Stimulated activated effector memory CD8-positive, alpha-beta T cell treated with anti-CD3 and anti-CD28 coated beads, Interleukin-12 subunit alpha, Interleukin-12 subunit beta, amount 100 ng/mL, for 72 hours (primary cell): ENCODE measurements at regions not wholly inside any gene's neighbourhood (a gene's known extent, or its start where the extent isn't known, plus 50 kb on each side); places are given as distances from the start of the nearest gene placed in this dataset.
"Not testable (repeated sequence)": the region's sequence is repeated elsewhere in the genome, so short reads cannot be mapped to it uniquely, and the experiment has no call there.

Experiments
- ATAC-seq: fragments of 150-1000 bp; cut with Tn5 transposase; 2 replicates; pipeline ENCODE4 v1.10.0; 2021
- DNase-seq, 2 donors: peaks; one replicate each; pipeline ENCODE4 v3.0.0; 2021 to 2022; ENCODE audit warnings: low spot score in 2 of 2
- H3K27ac Mint-ChIP-seq: one replicate; pipeline ENCODE4 v1.8.0; 2022; ENCODE audit warnings: mild to moderate bottlenecking, mixed read lengths
- H3K36me3 Mint-ChIP-seq: one replicate; pipeline ENCODE4 v1.8.0; 2022; ENCODE audit warnings: mild to moderate bottlenecking, mixed read lengths
- H3K4me1 Mint-ChIP-seq: one replicate; pipeline ENCODE4 v1.8.0; 2022; ENCODE audit warnings: mixed read lengths
- H3K4me3 Mint-ChIP-seq: one replicate; pipeline ENCODE4 v1.8.0; 2022; ENCODE audit warnings: mild to moderate bottlenecking, mixed read lengths
- H3K9me3 Mint-ChIP-seq: one replicate; pipeline ENCODE4 v1.8.0; 2022; ENCODE audit warnings: mixed read lengths

DNA sequence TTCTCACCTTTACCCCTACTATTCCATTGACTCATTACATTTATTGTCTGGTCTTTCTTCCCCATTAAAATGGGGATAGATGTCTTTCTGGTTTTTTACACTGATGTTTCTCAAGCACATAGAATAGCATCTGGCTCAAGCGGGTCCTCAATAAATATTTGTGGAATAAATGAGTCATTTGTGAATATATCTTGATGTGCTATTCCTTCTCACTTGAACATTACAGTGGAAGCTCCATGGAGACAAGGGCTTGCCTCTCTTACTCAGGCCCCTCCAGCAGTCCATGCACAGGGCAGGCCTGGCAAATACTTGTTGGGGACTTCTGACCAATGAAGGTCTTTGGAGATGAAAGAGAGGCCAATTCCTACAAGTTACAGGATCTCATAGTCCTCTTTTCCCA, 151.7 kb upstream of the TAS2R1 start:
- no peaks in the 10 kb centered on the region for H3K36me3 Mint-ChIP-seq
- H3K27ac Mint-ChIP-seq = no peak overlapping the region
- no peak overlapping the region for H3K4me3 Mint-ChIP-seq
- peaks cover 17% of the 10 kb centered on the region for H3K9me3 Mint-ChIP-seq
- no peak for ATAC-seq
- DNase-seq = no peak
- H3K4me1 Mint-ChIP-seq = no peaks in the 10 kb centered on the region

DNA sequence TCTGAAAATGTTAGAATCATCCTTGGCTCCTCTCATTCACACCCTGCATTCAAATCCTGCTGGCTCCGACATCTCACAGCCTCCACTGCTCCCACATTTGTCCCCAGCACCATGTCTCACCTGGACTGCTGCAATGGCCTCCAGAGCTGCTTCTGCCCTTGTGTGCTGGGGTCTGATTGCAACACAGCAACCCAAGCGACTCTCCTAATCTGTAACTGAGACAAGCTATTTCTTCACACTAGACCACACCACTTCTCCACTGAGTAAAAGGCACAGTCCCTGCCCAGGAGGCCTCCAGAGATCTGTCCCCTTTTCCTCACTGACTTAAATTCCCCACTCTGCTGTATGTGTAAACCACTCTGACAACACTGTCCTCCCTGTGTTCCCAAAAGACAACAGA, 151.1 kb upstream of the TAS2R1 start:
- H3K9me3 Mint-ChIP-seq = peaks cover 17% of the 10 kb centered on the region
- H3K4me3 Mint-ChIP-seq = no peak overlapping the region
- ATAC-seq = no peak

DNA sequence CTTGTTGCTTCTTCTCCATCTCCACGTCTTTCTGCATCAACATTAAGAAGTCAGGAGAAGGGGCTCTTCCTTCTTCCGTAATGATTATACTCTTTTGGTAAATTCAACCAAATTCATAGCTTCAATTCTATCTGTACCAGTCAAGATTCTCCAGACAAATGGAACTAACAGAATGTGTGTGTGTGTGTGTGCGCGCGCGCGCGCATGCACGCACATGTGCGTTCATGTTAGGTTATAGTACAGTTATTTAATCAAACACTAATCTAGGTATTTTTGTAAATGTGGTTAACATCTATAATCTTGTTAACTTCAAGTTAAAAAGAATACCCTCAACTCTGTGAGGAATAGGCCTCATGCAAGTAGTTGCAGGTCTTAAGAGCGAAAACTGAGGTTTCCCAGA, 150.3 kb upstream of the TAS2R1 start:
- no peaks in the 10 kb centered on the region for H3K4me1 Mint-ChIP-seq
- H3K36me3 Mint-ChIP-seq = no peaks in the 10 kb centered on the region
- ATAC-seq (no peak), DNase-seq (no peak)
- no peak overlapping the region for H3K4me3 Mint-ChIP-seq
- no peak overlapping the region for H3K27ac Mint-ChIP-seq
- peaks cover 17% of the 10 kb centered on the region for H3K9me3 Mint-ChIP-seq

More for the DNA sequence above, 151.1 kb upstream of the TAS2R1 start:
- no peak for DNase-seq
- H3K4me1 Mint-ChIP-seq = no peaks in the 10 kb centered on the region
- H3K27ac Mint-ChIP-seq = no peak overlapping the region
- H3K36me3 Mint-ChIP-seq = no peaks in the 10 kb centered on the region

DNA sequence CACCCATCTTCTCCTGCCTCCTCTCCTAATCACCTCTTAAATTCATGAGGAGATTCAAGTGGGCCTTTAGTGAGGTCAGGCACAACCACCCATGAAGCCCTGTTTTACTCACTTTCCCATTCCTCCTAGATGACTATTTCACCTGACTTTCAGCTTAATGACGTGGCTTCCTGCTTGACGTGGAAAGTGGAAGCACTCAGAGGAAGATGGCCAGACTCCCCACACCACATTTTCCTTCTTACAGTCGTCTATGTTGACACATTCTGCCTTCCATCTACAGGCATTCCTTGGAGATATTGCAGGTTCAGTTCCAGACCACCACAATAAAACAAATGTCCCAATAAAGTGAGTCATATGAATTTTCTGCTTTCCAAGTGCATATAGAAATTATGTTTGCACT, 146.4 kb upstream of the TAS2R1 start:
- H3K4me3 Mint-ChIP-seq = no peak overlapping the region
- H3K9me3 Mint-ChIP-seq = peaks cover 26% of the 10 kb centered on the region
- H3K4me1 Mint-ChIP-seq = no peaks in the 10 kb centered on the region
- H3K36me3 Mint-ChIP-seq = no peaks in the 10 kb centered on the region
- H3K27ac Mint-ChIP-seq = no peak overlapping the region
- no peak for ATAC-seq
- DNase-seq = no peak

DNA sequence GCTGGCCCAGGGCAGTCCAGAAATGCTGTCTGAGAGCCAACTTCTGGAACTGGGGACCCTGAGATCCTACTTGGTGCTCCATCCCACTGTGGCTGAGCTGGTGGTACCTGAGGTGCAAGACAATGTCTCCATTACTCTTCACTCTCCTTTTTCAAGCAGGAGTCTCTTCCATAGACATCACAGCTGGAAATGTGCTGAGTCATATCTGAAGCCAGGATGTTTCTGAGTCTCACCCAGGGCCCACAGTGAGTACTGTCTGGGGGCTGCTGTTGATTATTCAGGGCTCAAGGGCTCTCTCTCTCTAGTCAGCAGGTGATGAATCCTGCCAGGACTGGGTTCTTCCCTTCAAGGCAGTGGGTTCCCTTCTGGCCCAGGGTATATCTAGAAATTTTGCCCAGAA, 145.2 kb upstream of the TAS2R1 start:
- no peak for DNase-seq
- H3K4me1 Mint-ChIP-seq = no peaks in the 10 kb centered on the region

DNA sequence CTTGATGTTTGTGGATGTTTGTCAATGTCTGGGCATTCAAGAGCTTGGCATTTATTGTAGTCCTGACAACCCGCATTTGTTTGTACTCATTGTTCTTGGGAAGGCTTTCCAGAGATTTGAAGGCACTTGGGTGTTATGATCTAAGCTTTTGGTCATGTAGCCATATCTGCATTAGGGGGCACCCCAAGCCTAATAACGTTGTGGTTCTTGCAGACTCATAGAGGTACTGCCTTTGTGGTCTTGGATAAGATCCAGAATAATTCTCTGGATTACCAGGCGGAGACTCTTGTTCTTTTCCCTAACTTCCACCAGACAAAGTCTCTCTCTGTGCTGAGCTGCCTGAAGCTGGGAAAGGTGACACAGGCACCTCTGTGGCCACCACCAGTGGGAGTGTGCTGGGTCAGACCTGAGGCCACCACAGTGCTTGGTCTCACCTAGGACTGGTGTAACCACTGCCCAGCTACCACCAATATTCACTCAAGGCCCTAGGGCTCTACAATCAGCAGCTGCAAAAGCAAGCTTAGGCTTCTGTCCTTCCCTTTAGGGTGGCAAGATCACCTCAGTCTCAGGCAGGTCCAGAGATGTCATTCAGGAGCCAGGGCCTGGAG, 144.4 kb upstream of the TAS2R1 start:
- H3K27ac Mint-ChIP-seq = no peak overlapping the region
- ATAC-seq (no peak), DNase-seq (no peak)
- H3K4me3 Mint-ChIP-seq = no peak overlapping the region
- H3K36me3 Mint-ChIP-seq = no peaks in the 10 kb centered on the region
- peaks cover 16% of the 10 kb centered on the region for H3K9me3 Mint-ChIP-seq
- no peaks in the 10 kb centered on the region for H3K4me1 Mint-ChIP-seq

More for the DNA sequence above, 145.2 kb upstream of the TAS2R1 start:
- no peak for ATAC-seq
- Mint-ChIP-seq H3K36me3 (no peaks in the 10 kb centered on the region), H3K27ac (no peak overlapping the region), H3K4me3 (no peak overlapping the region), H3K9me3 (peaks cover 19% of the 10 kb centered on the region)

DNA sequence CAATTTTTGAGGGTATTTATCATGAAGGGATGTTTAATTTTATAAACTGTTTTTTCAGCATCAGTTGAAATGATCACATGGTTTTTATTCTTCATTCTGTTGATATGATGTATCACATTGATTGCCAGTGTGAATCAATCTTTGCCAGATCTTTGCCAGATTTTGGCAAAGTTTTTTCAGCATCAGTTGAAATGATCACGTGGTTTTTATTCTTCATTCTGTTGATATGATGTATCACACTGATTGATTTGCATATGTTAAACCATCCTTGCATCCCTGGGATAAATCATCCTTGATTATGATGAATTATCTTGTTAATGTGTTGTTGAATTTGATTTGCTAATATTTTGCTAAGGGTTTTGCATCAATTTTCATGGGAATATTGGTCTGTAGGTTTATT, 140.9 kb upstream of the TAS2R1 start:
- H3K9me3 Mint-ChIP-seq = peaks cover 28% of the 10 kb centered on the region
- H3K4me1 Mint-ChIP-seq = no peaks in the 10 kb centered on the region
- H3K27ac Mint-ChIP-seq = no peak overlapping the region

DNA sequence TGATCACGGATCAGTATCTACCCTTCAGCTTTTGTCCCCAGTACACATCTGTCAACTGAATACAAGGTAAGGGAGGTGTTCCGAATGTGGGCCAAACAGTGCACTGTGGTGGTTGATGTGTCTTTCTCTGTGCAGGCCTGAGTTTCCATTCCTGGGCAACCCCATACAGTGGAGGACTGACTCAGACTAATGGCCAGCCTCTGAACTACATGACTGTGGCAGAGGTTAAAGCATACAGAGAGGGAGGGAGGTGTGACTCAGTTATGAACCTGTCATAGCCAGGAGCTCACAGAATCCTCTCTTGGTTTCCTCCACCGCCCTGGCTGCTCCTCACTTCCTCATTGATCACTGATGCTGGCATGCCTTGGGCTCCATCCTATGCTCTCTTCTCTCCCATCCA, 136.4 kb upstream of the TAS2R1 start:
- DNase-seq (no peak), ATAC-seq (no peak)
- Mint-ChIP-seq H3K4me3 (no peak overlapping the region), H3K36me3 (no peaks in the 10 kb centered on the region), H3K4me1 (no peaks in the 10 kb centered on the region), H3K9me3 (peaks cover 19% of the 10 kb centered on the region), H3K27ac (no peak overlapping the region)

More for the DNA sequence above, 140.9 kb upstream of the TAS2R1 start:
- DNase-seq (no peak), ATAC-seq (no peak)
- Mint-ChIP-seq H3K36me3 (no peaks in the 10 kb centered on the region), H3K4me3 (no peak overlapping the region)

DNA sequence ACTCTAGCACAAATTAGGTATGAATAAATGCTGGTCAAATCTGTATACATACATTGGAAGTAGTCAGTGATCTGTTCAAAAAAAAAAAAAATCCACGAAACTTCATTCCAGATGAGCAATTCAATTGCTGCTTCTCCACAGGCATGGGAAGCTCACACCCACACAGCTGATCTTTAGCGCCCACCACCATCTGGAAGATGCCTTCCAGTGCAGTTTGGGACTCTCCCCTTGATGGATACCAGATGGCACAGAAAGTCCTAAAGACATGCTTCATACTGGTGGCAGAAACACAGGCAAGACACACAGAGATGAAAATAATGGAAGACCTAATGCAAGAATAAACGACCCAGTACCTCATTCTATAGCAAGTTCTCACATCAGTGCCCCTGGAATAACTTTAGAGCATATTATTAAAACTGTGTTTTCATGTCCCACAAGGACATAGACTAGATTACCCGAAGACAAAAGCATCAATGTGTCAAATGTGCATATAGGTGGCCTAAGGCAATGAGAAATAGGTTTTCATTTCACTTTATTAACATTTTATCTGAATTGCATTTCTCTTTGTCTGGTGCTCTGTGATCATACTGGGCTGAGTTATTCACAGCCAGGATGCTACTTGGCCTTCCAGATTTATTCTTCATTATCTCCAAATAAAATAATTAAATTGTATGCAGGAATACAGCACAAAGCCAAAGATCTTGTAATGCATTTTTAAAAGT, 135.4 kb upstream of the TAS2R1 start:
- no peak overlapping the region for H3K4me3 Mint-ChIP-seq
- H3K4me1 Mint-ChIP-seq = no peaks in the 10 kb centered on the region
- ATAC-seq = no peak
- DNase-seq = no peak
- no peaks in the 10 kb centered on the region for H3K36me3 Mint-ChIP-seq
- H3K27ac Mint-ChIP-seq = no peak overlapping the region
- peaks cover 19% of the 10 kb centered on the region for H3K9me3 Mint-ChIP-seq

DNA sequence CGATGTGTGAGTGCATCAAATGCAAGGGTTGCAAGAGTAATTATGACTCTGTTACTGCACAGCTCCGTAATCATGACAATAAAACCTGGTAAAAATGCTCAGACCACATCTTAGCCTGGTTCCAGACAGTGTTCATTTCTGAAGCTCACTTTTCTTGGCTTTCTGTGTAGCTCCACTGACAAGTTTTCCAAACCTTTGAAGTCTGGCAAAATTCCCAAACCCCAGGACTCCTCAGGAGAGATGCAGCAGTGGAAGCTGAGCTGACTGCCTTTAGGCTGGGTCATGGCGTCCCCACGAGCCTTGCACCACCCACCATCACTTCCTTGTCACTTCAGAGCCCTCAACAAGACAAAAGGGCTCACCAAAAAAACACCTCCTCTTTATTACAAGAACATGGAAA, 131.6 kb upstream of the TAS2R1 start:
- no peaks in the 10 kb centered on the region for H3K4me1 Mint-ChIP-seq
- DNase-seq = no peak
- no peak overlapping the region for H3K27ac Mint-ChIP-seq
- H3K36me3 Mint-ChIP-seq = no peaks in the 10 kb centered on the region
- ATAC-seq = no peak
- no peak overlapping the region for H3K4me3 Mint-ChIP-seq
- peaks cover 8% of the 10 kb centered on the region for H3K9me3 Mint-ChIP-seq

DNA sequence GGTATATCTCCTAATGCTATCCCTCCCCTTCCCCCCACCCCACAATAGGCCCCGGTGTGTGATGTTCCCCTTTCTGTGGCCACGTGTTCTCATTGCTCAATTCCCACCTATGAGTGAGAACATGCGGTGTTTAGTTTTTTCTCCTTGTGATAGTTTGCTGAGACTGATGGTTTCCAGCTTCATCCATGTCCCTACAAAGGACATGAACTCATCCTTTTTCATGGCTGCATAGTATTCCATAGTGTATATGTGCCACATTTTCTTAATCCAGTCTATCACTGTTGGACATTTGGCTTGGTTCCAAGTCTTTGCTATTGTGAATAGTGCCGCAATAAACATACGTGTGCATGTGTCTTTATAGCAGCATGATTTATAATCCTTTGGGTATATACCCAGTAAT, 122.5 kb upstream of the TAS2R1 start:
- peaks cover 12% of the 10 kb centered on the region for H3K9me3 Mint-ChIP-seq
- not testable (repeated sequence) for DNase-seq, H3K27ac Mint-ChIP-seq, ATAC-seq, H3K36me3 Mint-ChIP-seq, H3K4me3 Mint-ChIP-seq, H3K4me1 Mint-ChIP-seq

DNA sequence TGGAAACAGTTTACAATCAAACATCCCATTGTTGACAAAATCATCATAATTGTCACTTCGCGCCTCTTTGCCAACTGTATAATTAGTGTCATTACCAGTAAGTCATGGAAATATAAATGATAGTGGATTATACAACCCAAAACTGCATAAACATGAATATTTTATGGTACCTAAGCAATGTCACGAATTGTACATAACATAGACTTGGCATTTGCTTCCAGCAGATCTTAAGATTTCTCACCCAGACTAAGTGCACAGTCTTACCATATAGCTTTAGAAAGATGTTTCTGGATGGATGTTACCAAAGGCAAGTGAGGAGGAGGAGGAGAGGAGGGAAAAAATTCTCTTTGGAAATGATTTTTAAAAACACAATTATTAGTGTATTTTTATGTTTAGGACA, 113.4 kb upstream of the TAS2R1 start:
- H3K36me3 Mint-ChIP-seq = no peaks in the 10 kb centered on the region
- no peaks in the 10 kb centered on the region for H3K4me1 Mint-ChIP-seq
- H3K4me3 Mint-ChIP-seq = no peak overlapping the region
- no peak overlapping the region for H3K27ac Mint-ChIP-seq
- no peak for ATAC-seq
- peaks cover 12% of the 10 kb centered on the region for H3K9me3 Mint-ChIP-seq
- no peak for DNase-seq

DNA sequence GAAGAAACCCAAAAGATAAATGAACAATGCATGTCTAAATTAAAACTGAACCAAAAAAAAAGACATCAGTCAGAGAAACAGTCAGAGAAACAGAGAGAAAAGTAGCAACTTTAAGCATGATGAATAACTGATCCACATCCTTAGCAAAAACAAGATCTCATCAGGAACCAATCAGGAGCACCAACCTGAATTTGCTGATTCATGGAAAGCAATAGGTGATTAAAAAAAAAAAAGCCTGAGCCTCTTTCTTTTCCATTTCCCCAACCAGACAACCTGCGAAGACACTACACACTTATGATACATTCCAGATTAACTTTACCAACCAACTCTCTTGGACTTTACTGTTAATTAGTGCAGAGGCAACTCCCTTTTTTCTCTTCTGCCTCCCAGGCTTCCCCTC, 112.7 kb upstream of the TAS2R1 start:
- no peaks in the 10 kb centered on the region for H3K36me3 Mint-ChIP-seq
- no peak overlapping the region for H3K27ac Mint-ChIP-seq
- DNase-seq (no peak), ATAC-seq (no peak)
- peaks cover 12% of the 10 kb centered on the region for H3K9me3 Mint-ChIP-seq
- no peak overlapping the region for H3K4me3 Mint-ChIP-seq
- no peaks in the 10 kb centered on the region for H3K4me1 Mint-ChIP-seq

DNA sequence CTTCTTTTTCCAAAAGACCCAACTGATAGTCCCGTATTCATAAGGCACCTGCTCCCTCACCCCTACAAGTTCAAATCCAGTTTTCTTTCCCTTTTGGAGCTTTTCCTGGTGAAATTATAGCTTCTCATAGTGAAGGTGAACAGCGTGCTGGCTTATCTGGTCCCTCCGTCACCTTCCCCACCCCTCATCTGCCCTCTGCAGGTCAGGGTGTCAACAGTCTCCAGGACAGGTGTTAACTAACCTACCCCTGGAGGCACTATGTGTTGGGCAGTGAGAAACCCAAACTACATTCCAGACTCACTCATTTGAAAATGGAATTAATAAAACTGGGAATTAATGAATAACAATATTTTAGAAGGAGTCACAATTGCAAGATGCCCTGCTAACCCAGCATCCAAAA, 109.0 kb upstream of the TAS2R1 start:
- no peak overlapping the region for H3K4me3 Mint-ChIP-seq
- H3K9me3 Mint-ChIP-seq = peaks cover 8% of the 10 kb centered on the region
- no peak overlapping the region for H3K27ac Mint-ChIP-seq
- ATAC-seq = no peak
- H3K4me1 Mint-ChIP-seq = no peaks in the 10 kb centered on the region
- no peaks in the 10 kb centered on the region for H3K36me3 Mint-ChIP-seq
- no peak for DNase-seq

DNA sequence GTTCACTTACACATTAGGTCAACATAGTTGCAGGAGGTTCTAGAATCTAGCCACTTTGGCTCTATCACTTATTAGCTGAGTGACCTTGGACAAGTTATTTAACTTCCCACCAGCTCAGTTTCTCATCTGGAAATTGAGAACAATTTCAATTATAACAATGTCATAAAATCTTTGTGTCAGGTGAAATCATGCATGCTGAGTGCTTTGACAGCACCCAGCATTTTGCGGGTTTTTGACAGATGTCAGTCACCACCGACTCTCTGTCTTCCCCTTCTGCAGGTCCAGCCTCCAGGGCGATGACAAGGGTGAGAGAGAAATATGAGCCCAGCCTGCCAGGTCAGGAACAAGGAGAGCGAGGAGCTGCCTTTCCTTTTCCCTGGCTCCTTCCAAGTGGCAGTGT, 107.1 kb upstream of the TAS2R1 start:
- Mint-ChIP-seq H3K9me3 (peaks cover 11% of the 10 kb centered on the region), H3K4me1 (no peaks in the 10 kb centered on the region), H3K4me3 (no peak overlapping the region), H3K36me3 (no peaks in the 10 kb centered on the region), H3K27ac (no peak overlapping the region)
- ATAC-seq (no peak), DNase-seq (no peak)

DNA sequence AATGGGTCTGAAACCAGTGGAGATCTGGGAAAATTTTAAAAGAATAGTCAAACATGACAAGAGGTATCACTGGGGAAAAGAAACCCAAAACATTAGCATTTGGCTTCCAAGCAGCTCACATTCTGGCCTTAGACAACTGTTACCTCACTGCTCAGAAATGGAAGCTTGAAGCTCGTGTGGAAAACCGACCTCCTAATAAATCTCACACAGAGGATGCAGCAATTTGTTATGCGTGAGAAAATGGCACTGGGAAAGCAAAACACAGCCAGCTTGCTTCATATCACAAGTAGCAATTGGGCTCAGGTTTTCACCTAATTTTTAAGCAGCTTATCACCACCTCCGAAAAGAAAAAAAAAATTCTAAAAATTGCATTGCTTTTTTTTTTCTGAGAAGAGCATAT, 103.3 kb upstream of the TAS2R1 start:
- Mint-ChIP-seq H3K9me3 (peaks cover 21% of the 10 kb centered on the region), H3K27ac (no peak overlapping the region), H3K4me3 (no peak overlapping the region), H3K36me3 (peaks cover 4% of the 10 kb centered on the region), H3K4me1 (no peaks in the 10 kb centered on the region)
- no peak for DNase-seq
- ATAC-seq = no peak
